Tibial nerve (tissue), 4 donors: ENCODE measurements at regions not wholly inside any gene's neighbourhood (a gene's known extent, or its start where the extent isn't known, plus 50 kb on each side); places are given as distances from the start of the nearest gene placed in this dataset.

Experiments
- DNase-seq, 2 donors: peaks; one replicate each; pipeline ENCODE4 v3.0.0-alpha.2; 2019; ENCODE audit warnings: low spot score in 2 of 2
- H3K27ac ChIP-seq, 4 donors: fragments of 200-600 bp; sonication (generic) in 3 of 4; one replicate each; pipeline ENCODE4 v1.5.1; 2017 to 2019; ENCODE audit warnings: mild to moderate bottlenecking in 1 of 4
- H3K27me3 ChIP-seq, 2 donors: fragments of 200-600 bp; sonication (generic) in 1 of 2; one replicate each; pipeline versions ENCODE4 v1.5.1 to v1.6.0; 2017 to 2019
- H3K36me3 ChIP-seq, 3 donors: fragments of 200-600 bp; sonication (generic); one replicate each; pipeline ENCODE4 v1.5.1; 2018 to 2019
- H3K4me1 ChIP-seq, 4 donors: fragments of 200-600 bp; sonication (generic) in 3 of 4; one replicate each; pipeline ENCODE4 v1.5.1; 2017 to 2019
- H3K4me3 ChIP-seq, 4 donors: fragments of 200-600 bp; sonication (generic) in 3 of 4; one replicate each; pipeline ENCODE4 v1.5.1; 2017 to 2019; ENCODE audit warnings: mild to moderate bottlenecking in 1 of 4, moderate library complexity in 1 of 4
- H3K9me3 ChIP-seq, 4 donors: fragments of 200-600 bp; sonication (generic) in 3 of 4; one replicate each; pipeline ENCODE4 v1.5.1; 2017 to 2019
- CTCF ChIP-seq, 5 experiments: fragments of 200-600 bp in 3 of 5; fragments of 450-650 bp in 2 of 5; sonication (generic) in 3 of 5; IDR thresholded peaks; one replicate each; pipeline ENCODE4 v1.5.1; 2016 to 2019; ENCODE audit warnings: antibody characterized with exemption in 5 of 5, mild to moderate bottlenecking in 3 of 5, moderate library complexity in 2 of 5
- EP300 ChIP-seq, 2 donors: sonication (generic); formaldehyde crosslinking; IDR thresholded peaks; one replicate each; pipeline ENCODE4 v1.6.1; 2017; ENCODE audit warnings: antibody characterized with exemption in 2 of 2, mild to moderate bottlenecking in 1 of 2
- POLR2A ChIP-seq, 2 donors: fragments of 450-650 bp; IDR thresholded peaks; one replicate each; pipeline ENCODE4 v1.6.1; 2017; ENCODE audit warnings: antibody characterized with exemption in 2 of 2, mild to moderate bottlenecking in 2 of 2, moderate library complexity in 2 of 2
- WGBS, 2 donors: methylation state at CpG; one replicate each; pipeline ENCODE4 v1.1.5; 2018; 5-methylcytosine and 5-hydroxymethylcytosine counted together

- H3K27me3 ChIP-seq = no peaks in the 10 kb centered on the region
- no peaks in the 10 kb centered on the region for H3K9me3 ChIP-seq
- 65 to 66% methylated on average over 4 of the region's 4 CpGs for WGBS, 2 donors
Measured at GRCh38 chr15:46591462-46591861, 956.6 kb downstream of the SQOR start.

GRCh38 chr15:46595016-46595415 lies 960.2 kb downstream of the SQOR start:
- H3K27me3 ChIP-seq = no peaks in the 10 kb centered on the region
- H3K4me3 ChIP-seq = no peak overlapping the region
- no peak for TF ChIP-seq CTCF (IDR thresholded peaks at IDR 0.05)
- TF ChIP-seq POLR2A (IDR thresholded peaks at IDR 0.05) = no peak
- no peak for TF ChIP-seq EP300 (IDR thresholded peaks at IDR 0.05)
- H3K36me3 ChIP-seq = no peaks in the 10 kb centered on the region
- DNase-seq = no peak
- no peaks in the 10 kb centered on the region for H3K4me1 ChIP-seq
- WGBS, 2 donors = 84 to 87% methylated on average over 3 of the region's 3 CpGs
- no peaks in the 10 kb centered on the region for H3K9me3 ChIP-seq
- H3K27ac ChIP-seq = no peak overlapping the region

More at GRCh38 chr15:46591462-46591861, 956.6 kb downstream of the SQOR start:
- no peak overlapping the region for H3K4me3 ChIP-seq
- DNase-seq = no peak
- TF ChIP-seq CTCF (IDR thresholded peaks at IDR 0.05) (no peak), EP300 (IDR thresholded peaks at IDR 0.05) (no peak), POLR2A (IDR thresholded peaks at IDR 0.05) (no peak)
- no peak overlapping the region for H3K27ac ChIP-seq
- no peaks in the 10 kb centered on the region for H3K36me3 ChIP-seq
- H3K4me1 ChIP-seq = no peaks in the 10 kb centered on the region

- 77 to 80% methylated on average over 3 of the region's 3 CpGs for WGBS, 2 donors
- no peak for DNase-seq
- no peaks in the 10 kb centered on the region for H3K9me3 ChIP-seq
- no peaks in the 10 kb centered on the region for H3K4me1 ChIP-seq
- no peak for TF ChIP-seq CTCF (IDR thresholded peaks at IDR 0.05)
- TF ChIP-seq POLR2A (IDR thresholded peaks at IDR 0.05) = no peak
- TF ChIP-seq EP300 (IDR thresholded peaks at IDR 0.05) = no peak
- H3K36me3 ChIP-seq = no peaks in the 10 kb centered on the region
- no peak overlapping the region for H3K27ac ChIP-seq
- no peak overlapping the region for H3K4me3 ChIP-seq
- no peaks in the 10 kb centered on the region for H3K27me3 ChIP-seq
Measured at GRCh38 chr15:46607077-46607476, 972.2 kb downstream of the SQOR start.

GRCh38 chr15:46616033-46616432 lies 981.2 kb downstream of the SQOR start:
- H3K27me3 ChIP-seq = no peaks in the 10 kb centered on the region

GRCh38 chr15:46617507-46617906 lies 982.7 kb downstream of the SQOR start:
- Histone ChIP-seq H3K9me3 (no peaks in the 10 kb centered on the region), H3K27me3 (no peaks in the 10 kb centered on the region), H3K4me1 (no peaks in the 10 kb centered on the region), H3K4me3 (no peak overlapping the region), H3K27ac (no peak overlapping the region), H3K36me3 (no peaks in the 10 kb centered on the region)
- TF ChIP-seq POLR2A (IDR thresholded peaks at IDR 0.05) (no peak), EP300 (IDR thresholded peaks at IDR 0.05) (no peak), CTCF (IDR thresholded peaks at IDR 0.05) (no peak)
- no peak for DNase-seq

More at GRCh38 chr15:46616033-46616432, 981.2 kb downstream of the SQOR start:
- no peaks in the 10 kb centered on the region for H3K4me1 ChIP-seq
- H3K36me3 ChIP-seq = no peaks in the 10 kb centered on the region
- no peak for DNase-seq
- H3K4me3 ChIP-seq = no peak overlapping the region
- H3K27ac ChIP-seq = no peak overlapping the region
- TF ChIP-seq EP300 (IDR thresholded peaks at IDR 0.05) = no peak
- TF ChIP-seq POLR2A (IDR thresholded peaks at IDR 0.05) = no peak
- no peak for TF ChIP-seq CTCF (IDR thresholded peaks at IDR 0.05)
- 87 to 98% methylated on average over 4 of the region's 4 CpGs for WGBS, 2 donors
- H3K9me3 ChIP-seq = no peaks in the 10 kb centered on the region
